ENCODE measurements at regions not wholly inside any gene's neighbourhood (a gene's known extent, or its start where the extent isn't known, plus 50 kb on each side); places are given as distances from the start of the nearest gene placed in this dataset.
A peak's percentile ranks its signal among the peaks of the same experiment; 100 is the strongest.

DNA sequence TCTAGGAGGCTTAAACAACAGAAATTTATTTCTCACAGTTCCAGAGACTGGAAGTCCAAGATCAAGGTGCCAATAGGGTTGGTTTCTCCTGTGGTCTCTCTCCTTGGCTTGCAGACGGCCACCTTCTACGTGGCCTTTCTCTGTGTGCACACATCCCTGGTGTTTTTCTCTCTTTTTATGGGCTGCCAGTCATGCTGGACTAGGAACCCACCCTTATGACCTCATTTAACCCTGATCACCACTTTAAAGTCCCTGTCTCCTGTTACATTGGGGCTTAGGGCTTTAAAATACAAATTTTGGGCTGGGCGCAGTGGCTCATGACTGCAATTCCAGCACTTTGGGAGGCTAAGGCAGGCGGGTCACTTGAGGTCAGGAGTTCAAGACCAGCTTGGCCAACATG, 157.1 kb downstream of the TLE1 start:
- DNase-seq, result no peak

DNA sequence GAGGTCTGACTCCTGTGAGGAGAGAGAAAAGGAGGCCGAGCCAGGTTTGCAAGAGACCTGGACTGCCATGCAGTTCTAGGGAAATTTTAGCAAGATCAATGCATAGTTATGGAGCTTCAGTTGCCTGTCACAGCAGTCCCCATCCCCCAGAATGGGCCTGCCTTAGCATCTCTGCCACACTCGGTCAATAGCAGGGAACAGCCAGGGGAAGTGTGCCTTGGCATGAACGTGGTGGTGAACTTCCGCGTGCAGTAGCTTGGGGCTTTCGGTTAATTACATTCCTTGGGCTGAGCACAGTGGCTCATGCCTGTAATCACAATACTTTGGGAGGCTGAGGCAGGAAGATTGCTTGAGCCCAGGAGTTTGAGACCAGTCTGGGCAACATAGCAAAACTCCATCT, 157.8 kb downstream of the TLE1 start:
- DNase-seq, result no peak

DNA sequence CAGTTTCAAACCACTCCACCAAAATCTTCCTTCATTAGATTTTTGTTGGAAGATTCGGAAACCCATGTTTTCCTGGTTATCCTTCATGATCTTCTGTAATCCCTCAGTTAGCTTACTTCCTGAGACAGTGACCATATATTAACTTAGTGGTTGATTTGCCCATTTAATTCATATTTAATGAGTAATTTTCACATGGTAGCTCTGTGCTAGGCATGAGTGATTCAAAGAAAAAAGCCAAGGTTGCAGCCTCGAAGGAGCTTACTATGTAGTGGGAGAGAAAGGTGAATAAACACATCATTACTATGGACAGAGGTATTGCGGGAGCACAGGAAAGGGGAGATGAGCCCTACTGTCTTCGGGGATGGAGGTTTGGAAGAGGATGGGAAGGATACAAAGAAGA, 158.5 kb downstream of the TLE1 start:
- DNase-seq, result no peak

DNA sequence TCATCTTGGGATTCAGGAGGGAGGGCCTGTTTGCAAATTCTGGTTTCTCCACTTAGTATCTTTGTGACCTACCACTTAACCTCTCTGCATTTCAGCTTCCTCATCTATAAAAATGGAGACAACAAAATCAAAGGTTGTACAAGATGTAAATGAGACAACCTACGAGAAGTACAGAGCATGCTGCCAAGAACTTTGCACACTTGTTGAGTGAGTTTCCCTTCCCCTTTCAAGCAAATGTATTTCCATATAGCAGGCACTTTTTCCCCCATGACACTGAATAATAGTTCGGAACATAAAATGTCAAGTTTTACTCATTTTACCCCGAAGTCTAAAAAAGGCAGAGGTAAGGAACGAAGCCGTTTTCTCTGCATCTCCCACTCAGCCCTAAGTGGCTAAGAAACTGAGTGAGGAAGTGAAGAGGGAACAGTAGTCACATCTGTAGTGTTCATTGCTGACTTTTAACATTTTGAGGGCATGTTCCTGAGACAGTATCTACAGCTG, 159.0 kb downstream of the TLE1 start:
- DNase-seq, result no peak

DNA sequence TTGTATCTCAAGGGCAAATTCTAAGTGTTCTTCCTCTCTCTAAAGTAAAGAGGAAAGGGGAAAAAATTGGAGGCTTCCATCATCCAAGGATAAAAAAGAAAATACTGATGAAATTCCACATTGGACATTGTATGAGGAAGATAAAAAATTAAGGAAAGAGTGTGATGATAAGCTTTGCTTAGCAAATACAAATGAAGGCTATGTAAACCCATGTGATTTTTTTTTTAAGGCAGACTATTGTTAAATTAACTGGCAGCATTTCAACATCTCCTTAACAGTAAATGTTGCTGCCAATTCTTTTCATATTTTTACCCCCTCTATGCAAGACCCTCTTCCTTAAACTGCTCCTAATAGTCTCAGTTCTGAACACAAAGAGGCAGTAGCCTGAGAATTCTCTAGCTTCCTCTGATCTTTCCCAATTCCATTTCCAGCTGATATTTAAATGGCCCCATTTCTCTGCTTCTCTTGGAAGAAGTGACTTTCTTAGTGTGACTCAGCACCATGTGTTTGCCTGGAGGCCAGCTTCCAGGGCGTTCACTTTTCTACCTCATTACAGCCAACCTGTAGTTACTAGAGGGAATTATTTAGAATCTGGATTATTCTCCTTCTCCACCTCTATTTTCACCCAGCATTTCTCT, 159.7 kb downstream of the TLE1 start:
- no peak for DNase-seq

DNA sequence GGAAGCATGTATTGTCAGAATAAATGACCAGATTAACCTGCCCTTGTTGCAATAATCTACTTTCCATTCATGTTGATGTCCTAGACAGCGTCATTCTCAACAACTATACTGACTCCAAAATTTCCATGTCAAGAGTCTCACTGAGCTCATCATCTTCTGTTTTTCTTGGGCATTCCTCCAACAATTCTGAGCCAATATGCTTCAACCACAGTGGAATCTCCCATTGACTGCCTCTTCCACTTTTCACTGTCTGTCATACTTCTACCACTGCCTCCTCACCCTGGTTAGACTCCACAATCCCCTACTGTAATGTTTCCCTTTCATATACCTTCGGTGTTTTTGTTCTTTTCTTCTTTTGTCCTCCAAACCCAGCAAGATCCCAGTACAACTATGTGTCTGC, 162.8 kb downstream of the TLE1 start:
- DNase-seq, result no peak

DNA sequence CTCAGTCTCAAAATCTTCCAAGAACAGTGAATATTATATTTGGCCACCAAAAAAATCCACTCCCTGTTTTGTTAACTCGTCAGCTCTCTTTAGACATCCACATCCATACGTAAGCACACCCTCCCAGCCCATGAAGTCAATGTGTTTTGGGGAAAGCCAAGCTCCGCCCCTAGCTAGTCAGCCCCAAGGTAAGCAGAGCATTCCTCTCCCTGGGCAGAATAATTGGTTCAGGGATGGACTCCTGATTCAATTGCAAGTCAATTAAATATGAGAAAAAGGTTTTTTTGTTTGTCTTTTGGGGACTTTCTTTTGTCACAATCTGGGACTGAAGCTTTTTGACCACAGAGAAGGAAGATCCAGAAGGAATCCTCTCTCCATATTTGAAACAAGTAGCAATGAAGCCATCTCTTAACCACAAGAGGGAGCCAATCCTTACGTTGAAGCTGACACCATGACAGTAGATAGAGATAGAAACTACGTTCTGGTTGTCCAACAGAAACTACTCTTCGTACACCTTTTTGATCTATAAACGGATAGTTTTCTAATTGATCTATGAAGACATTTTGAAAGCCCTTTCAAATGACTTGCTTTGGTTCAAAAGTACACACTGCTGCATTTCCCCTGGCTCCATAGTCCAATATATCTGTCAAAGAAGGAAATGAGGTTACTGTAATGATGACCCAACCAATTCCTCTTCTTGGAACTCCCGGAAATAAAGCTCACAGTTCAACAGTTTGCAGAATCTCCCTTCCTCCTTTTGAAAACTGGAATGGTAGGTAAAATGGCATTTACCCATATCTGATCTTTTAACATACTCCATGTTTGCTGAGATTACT, 166.4 kb downstream of the TLE1 start:
- DNase-seq, result peak; percentile 46

DNA sequence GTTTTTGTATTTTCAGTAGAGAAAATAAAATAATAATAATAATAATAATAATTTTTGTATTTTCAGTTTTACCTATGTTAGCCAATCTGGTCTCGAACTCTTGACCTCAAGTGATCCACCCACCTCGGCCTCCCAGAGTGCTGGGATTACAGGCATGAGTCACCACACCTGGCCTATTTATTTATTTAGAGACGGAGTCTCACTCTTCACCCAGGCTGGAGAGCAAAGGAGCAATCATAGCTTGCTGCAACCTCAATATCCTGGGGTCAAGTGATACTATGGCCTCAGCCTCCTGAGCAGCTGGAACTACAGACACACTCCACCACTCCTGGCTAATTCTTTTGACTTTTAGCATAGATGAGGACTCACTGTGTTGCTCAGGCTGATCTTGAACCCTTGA, 167.5 kb downstream of the TLE1 start:
- no peak for DNase-seq

DNA sequence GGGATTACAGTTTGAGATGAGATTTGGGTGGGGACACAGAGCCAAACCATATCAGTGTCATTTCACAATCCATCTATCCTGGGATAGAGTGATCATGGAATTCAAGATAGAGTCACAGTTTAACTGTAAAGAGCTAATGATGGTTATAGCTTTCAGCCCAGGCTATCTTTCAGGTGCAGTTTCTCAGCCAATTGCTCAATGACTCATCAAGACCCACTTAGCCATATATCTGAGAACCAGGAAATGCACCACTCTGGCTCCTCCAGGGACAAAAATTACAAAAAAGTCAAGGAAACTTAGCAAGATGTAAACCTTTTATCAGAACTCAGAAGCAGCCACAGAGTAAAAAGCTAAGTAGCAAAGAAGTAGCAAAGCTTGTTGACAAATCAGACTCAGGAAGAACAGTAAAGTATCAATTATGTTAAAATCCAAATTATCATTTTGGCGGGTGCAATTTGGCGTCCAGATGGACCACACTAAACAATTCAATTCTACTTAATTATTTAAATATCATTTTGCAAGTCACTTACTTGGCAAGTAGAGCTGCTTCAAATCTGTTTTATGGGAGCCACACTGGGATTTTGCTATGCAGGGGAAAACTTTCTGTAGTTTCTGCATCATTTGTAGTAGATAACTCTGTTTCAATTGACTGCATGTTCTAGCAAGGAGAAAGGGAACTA, 169.4 kb downstream of the TLE1 start:
- no peak for DNase-seq

DNA sequence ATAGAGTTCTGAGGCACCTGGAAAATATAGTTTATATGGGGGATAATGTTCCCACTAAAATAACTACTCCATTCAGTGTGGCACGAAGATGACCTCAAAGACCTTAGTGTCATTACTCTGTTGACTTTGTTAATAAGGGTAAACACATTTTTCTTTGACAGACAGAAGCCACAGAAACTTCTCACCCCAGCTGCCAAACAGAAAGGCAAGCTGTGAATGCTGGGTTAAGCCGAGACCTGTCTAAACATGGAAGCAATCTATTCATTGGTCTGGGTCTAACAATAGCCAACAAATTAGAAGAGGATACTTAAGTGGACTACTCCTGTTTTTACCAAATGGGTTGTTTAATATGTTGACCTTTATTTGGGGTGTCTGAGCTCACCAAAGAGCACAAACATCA, 171.4 kb downstream of the TLE1 start:
- DNase-seq, result peak; percentile 73

DNA sequence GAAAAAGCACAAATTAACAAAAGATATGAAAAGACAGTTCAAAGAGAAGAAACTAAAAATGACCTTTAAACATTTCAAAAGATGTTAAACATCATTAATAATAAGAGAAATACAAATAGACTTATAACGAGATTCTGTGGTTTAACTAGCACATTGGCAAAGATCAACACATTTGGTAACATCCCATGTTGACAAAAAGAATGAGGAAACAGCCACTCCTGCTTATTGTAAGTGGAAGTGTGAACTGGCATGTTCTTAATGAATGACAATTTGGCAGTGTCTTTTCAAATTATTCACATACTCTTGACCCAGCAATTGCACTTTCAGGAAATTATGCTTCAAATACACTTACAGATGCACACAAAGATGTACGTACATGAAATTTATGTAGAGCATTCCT, 176.3 kb downstream of the TLE1 start:
- no peak for DNase-seq

DNA sequence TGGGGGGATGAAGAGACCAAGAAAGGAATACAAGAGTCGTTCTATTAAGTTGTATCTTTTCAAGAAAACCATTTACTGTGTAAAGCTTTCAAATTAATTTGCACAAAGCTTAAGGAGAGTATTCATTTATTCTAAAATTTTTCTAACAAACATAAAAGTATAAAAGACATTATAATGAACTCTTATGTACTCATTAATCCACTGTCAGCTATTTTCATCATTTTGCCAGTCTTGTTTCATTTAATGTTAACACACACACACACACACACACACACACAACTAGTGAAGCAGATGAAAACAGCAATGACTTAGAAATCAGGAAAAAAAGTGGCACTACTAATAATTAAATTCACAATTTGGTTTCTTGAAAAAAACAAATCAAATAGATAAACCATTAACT, 176.7 kb downstream of the TLE1 start:
- DNase-seq, result no peak

DNA sequence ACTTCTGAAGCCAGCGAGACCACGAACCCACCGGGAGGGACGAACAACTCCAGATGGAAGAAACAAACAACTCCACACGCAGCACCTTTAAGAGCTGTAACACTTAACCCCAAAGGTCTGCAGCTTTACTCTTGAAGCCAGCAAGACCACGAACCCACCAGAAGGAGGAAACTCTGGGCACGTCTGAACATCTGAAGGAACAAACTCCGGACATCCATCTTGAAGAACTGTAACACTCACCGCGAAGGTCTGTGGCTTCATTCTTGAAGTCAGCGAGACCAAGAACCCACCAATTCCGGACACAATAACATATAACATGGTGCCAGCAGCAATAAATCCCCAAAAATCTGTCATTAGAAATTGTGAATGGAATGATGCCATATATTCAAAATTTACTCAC, 180.9 kb downstream of the TLE1 start:
- DNase-seq, result no peak

DNA sequence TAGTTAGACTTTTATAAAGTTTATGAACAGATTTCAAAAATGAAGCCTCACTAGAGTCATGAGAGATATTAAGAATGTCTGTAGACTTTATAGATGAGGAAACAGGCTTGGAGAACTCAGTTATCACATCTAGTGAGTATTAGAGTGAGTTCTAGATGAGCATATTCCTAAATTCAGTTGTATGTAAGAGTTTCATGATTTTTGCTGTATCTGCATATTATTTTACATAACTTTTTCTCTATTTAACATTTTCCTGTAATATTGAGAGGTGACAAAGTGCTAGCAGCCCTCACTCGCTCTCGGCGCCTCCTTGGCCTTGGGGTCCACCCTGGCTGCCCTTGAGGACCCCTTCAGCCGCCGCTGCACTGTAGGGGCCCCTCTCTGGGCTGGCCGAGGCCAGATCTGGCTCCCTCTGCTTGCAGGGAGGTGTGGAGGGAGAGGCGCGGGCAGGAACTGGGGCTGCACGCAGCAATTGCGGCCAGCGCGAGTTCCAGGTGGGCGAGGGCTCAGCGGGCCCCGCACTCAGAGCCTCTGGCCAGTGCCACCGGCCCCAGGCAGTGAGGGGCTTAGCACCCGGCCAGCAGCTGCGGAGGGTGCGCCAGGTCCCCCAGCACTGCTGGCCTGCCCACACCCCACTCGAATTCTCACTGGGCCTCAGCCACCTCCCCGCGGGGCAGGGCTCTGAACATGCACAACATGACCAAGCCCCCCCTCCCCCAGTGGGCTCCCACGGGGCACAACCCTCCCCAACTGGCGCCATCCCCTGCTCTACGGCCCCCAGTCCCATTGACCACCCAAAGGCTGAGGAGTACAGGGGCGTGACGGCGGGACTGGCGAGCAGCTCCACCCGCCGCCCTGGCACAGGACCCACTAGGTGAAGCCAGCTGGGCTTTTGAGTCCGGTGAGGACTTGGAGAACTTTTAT, 182.1 kb downstream of the TLE1 start:
- DNase-seq, result no peak

DNA sequence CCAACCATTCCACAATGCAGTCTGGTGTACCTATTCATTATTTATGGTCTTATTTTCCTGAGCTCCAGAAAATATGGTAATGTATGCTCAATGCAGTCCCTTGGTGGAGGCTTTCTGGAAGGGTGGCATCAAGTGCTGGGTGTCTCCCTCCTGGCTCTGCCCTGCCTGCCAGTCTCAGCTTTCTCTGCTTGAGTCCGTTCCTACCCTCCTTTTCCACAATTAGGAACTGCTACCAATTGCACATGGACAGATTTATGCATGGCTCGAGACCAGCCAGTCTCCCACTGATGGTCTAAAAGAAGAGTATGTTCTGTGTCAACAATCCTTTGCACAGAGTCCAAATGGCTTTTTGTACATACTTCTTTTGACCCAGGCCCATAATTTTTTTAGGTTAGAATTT, 189.8 kb downstream of the TLE1 start:
- DNase-seq, result no peak

DNA sequence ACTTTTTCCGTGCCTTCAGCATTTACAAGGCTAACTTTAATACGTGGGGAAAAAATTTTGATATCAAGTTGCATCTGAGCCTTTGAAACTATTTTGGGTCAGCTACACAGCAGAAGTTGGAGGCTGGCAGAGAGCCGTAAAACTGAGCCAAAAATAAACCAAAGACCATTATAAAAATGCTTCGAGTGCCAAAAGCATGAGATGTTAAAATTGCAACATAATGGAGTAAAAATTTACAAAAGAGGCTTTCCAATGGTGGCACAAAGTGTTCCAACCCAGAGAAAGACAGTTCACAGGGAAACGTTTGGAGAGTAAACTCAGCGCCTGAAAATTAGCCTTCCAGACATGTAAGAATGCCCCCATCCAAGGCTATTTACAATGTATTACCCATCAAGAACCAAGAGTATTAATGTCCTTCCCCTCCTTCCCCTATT, 190.3 kb downstream of the TLE1 start:
- no peak for DNase-seq

DNA sequence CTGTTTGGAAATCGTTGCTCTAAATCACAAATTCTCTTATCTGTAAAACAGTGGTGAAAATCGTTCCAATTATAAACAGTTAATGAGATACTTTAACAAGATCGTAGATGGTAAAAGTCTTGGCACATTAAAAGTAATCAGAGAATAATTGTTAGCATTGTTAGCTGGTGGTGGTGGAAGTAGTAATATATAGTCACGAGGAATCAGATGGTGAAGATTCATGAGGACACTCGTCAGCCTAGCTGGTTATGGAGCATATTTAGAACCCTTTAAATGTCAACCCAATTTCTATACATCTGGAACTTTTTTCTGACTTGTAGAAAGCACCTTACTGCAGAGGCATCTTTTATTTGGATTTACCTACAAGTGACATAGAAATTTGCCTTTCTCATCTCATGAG, 190.8 kb downstream of the TLE1 start:
- DNase-seq, result no peak

DNA sequence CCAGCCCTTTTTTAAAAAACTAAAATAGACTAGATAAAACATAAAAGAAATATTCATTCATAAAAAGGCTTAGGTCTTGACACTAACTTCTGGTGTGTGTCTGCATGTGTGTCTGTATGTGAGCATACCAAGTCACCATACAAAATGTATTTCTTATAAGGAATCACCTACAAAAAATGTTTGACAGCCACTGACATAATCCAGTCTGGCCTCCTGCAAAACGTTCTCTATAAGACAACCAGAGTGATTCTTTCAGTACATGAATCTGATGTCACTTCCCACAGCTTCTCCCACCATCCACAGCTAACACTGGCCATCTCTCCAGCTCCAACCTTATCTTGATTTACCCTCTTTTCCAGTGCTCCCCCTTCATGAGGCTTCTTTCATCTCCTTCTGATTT, 192.3 kb downstream of the TLE1 start:
- DNase-seq, result no peak

DNA sequence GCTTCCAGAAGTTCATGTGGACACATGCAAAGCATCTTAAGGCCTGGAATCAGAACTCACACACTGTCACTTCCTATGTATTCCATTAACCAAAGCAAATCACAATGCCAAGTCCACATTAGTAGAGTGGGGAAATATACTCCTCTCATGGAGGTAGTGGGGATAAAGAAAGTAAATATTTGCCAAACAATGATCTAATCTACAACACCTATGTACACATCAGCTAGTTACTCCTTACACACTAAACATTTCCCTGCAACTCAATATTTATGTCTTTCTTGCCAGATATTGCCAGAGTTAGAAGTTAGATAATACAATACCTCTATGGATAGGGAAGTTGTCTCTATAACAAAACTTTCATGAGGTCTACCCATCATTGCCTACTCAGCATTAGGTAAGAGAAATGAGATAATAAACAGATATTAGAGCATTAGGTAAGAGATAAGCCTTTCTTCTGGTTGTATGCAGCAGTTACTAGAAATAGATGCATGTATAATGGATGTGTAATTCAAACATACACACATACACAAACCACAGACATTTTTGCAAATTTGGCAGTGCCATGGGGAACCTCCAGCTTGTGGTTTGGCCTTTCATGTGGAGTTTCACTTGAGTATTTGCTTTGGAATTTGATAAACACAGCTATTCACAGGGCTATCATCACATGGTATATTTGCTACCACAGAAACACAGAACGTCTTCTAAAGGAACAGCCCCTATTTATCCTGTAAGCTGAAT, 196.5 kb downstream of the TLE1 start:
- no peak for DNase-seq

DNA sequence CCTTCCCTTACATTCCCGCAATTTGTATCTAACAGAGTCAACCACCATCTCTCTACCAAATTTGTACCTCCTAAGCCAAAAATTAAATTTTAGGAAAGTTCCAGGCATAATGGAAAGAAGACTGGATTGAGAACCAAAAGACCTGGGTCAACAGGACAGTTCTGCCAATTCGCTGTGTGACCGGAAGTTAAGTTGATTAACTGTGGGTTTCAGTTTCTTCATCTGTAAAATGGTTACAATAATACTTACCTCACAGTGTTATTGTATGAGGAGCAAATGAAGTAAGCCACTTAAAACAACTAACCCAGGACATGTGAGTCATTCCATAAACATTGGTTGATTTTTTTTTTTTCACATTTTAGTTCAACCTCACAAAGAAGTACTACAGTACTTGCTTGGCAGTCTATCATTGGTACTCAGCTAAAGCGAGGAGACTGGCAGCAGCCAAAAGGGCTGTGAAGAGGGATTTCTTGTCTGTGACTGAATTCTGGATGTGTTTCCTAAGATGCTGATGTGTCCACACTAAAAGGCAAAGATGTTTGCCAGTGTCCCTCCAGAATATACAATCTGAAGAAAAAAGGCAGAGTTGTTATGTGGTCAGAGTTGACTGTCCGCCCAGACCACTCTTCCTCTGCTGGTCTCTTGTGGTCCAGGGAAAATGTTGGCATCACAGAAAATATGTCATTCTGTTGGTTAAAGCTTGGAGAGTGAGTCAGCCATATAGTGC, 198.6 kb downstream of the TLE1 start:
- no peak for DNase-seq

DNA sequence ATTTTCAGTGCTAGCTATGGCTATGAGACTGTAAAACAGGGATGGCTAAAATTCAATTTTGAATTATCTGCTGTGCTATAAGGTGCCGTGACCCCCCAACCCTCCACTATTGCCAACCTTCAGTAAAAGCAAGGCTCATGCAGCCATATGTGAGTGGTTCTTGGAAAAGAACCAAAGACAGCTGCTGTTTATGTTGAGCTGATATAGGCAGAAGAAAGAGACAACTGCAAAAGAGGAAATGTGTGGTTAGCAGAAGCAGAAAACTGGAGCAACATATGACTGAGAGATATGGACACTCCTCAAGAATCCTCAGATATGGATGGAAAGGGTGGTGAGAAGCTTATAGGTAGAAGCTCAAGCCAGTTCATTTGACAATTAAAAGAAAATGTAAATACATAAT, 200.3 kb downstream of the TLE1 start:
- DNase-seq, result no peak
